ENCODE measurements at regions not wholly inside any gene's neighbourhood (a gene's known extent, or its start where the extent isn't known, plus 50 kb on each side); places are given as distances from the start of the nearest gene placed in this dataset.

DNA sequence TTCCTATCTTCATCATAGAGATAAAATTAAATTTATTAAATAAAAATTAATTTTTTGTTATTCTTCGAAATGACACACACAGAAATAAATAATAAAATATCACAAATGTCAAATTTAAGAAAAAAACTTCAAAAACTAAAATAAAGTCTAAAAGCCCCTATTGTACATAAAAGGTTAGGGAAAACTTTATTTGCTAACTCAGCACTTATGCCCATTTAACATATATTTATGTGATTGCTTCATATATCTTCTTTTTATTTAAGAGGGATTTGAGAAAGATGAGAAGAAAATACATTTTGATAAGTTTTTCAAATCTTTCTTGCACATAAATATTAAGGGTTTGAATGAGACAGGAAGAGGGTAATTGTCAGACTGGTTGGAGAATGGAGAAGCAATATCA is 2350.4 kb upstream of the RAG2 start:
- H3K36me3 ChIP-seq (ENCODE audit: control insufficient read depth, insufficient read depth, low read length): no peaks in the 10 kb centered on the region
- no peaks in the 10 kb centered on the region for H3K27me3 ChIP-seq (ENCODE audit: control insufficient read depth, insufficient read depth, low read length)
- ChIA-PET CTCF (no interaction called here), POLR2A (interaction anchor here (0.6 kb wide), 1 partner anchor 81 kb away, joined by 5 read pairs; no protein-coding TSS in a partner anchor)
- TF ChIP-seq, protein P1, sequence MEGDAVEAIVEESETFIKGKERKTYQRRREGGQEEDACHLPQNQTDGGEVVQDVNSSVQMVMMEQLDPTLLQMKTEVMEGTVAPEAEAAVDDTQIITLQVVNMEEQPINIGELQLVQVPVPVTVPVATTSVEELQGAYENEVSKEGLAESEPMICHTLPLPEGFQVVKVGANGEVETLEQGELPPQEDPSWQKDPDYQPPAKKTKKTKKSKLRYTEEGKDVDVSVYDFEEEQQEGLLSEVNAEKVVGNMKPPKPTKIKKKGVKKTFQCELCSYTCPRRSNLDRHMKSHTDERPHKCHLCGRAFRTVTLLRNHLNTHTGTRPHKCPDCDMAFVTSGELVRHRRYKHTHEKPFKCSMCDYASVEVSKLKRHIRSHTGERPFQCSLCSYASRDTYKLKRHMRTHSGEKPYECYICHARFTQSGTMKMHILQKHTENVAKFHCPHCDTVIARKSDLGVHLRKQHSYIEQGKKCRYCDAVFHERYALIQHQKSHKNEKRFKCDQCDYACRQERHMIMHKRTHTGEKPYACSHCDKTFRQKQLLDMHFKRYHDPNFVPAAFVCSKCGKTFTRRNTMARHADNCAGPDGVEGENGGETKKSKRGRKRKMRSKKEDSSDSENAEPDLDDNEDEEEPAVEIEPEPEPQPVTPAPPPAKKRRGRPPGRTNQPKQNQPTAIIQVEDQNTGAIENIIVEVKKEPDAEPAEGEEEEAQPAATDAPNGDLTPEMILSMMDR (IDR thresholded peaks at IDR 0.05; ENCODE audit: insufficient read depth, low read depth, low read length): no peak
- no peak for DNase-seq (ENCODE audit: low read depth)
- no peak overlapping the region for H3K4me3 ChIP-seq (ENCODE audit: low read depth, low read length)

- POLR2A ChIA-PET: no interaction called here
Observed at GRCh38 chr11:38937709-38938108, 2339.7 kb upstream of the RAG2 start.

DNA sequence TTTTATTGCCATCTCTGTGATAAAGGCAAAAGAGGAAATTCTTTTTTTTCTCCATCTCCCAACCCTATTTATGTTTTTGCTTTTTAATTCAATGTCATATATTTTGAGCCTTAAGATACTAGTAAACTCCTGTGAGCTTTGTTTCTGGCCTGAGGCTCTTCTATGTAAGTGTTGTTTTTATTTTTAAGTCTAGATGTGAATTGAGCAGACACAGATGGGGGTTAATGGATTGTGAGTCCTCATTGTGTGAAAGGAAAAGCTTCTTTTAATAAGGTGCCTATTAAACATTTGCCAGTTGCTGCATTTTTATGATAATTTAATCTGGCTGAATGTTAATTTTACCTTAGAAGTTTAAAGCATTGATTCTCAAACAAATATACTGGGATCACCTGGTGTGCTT is 2337.9 kb upstream of the RAG2 start:
- no peaks in the 10 kb centered on the region for H3K27me3 ChIP-seq (ENCODE audit: control insufficient read depth, insufficient read depth, low read length)
- H3K4me3 ChIP-seq (ENCODE audit: low read depth, low read length): no peak overlapping the region
- TF ChIP-seq, protein P1 (IDR thresholded peaks at IDR 0.05; ENCODE audit: insufficient read depth, low read depth, low read length): no peak
- no peaks in the 10 kb centered on the region for H3K36me3 ChIP-seq (ENCODE audit: control insufficient read depth, insufficient read depth, low read length)
- ChIA-PET POLR2A (no interaction called here), CTCF (no interaction called here)
- DNase-seq (ENCODE audit: low read depth): no peak

More at GRCh38 chr11:38937709-38938108, 2339.7 kb upstream of the RAG2 start:
- no peaks in the 10 kb centered on the region for H3K27me3 ChIP-seq (ENCODE audit: control insufficient read depth, insufficient read depth, low read length)
- TF ChIP-seq, protein P1 (IDR thresholded peaks at IDR 0.05; ENCODE audit: insufficient read depth, low read depth, low read length): no peak
- no peaks in the 10 kb centered on the region for H3K36me3 ChIP-seq (ENCODE audit: control insufficient read depth, insufficient read depth, low read length)
- H3K4me3 ChIP-seq (ENCODE audit: low read depth, low read length): no peak overlapping the region
- CTCF ChIA-PET: no interaction called here
- DNase-seq (ENCODE audit: low read depth): no peak

DNA sequence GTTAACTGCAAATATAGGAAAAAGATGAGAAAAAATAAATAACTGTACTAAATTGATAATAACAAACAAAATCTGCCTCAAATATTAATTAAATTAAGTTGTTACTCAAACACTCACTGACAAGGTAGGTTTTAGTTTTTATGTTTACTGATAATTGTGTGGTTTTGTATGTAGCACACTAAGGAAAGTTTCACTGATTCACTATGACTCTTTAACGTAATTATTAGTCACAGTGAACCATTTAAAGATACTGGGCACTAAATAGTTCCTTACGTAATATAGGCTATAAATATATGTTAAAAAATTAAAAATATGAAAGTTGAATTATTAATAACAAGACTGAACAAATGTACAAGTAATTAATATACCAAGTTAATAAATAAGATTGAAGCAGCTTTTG is 2330.0 kb upstream of the RAG2 start:
- H3K4me3 ChIP-seq (ENCODE audit: low read depth, low read length): no peak overlapping the region
- H3K36me3 ChIP-seq (ENCODE audit: control insufficient read depth, insufficient read depth, low read length): no peaks in the 10 kb centered on the region
- CTCF ChIA-PET: no interaction called here
- H3K27me3 ChIP-seq (ENCODE audit: control insufficient read depth, insufficient read depth, low read length): no peaks in the 10 kb centered on the region
- TF ChIP-seq, protein P1 (IDR thresholded peaks at IDR 0.05; ENCODE audit: insufficient read depth, low read depth, low read length): no peak
- DNase-seq (ENCODE audit: low read depth): no peak
- POLR2A ChIA-PET: no interaction called here

GRCh38 chr11:38924644-38925043 is 2326.6 kb upstream of the RAG2 start:
- TF ChIP-seq, protein P1 (IDR thresholded peaks at IDR 0.05; ENCODE audit: insufficient read depth, low read depth, low read length): no peak
- CTCF ChIA-PET: no interaction called here
- POLR2A ChIA-PET: no interaction called here
- DNase-seq (ENCODE audit: low read depth): no peak
- Histone ChIP-seq H3K27me3 (ENCODE audit: control insufficient read depth, insufficient read depth, low read length) (no peaks in the 10 kb centered on the region), H3K4me3 (ENCODE audit: low read depth, low read length) (no peak overlapping the region), H3K36me3 (ENCODE audit: control insufficient read depth, insufficient read depth, low read length) (no peaks in the 10 kb centered on the region)
